Neural progenitor cell (in vitro differentiated cells): ENCODE measurements at regions not wholly inside any gene's neighbourhood (a gene's known extent, or its start where the extent isn't known, plus 50 kb on each side); places are given as distances from the start of the nearest gene placed in this dataset.

Experiments
- CTCF ChIP-seq: fragments of 200-600 bp; sonication (generic); IDR thresholded peaks from 2 replicates; pipeline ENCODE4 v1.5.1; 2017; ENCODE audit warnings: antibody characterized with exemption, mild to moderate bottlenecking
- EZH2 ChIP-seq: fragments of 200-600 bp; sonication (generic); IDR thresholded peaks from 2 replicates; pipeline ENCODE4 v1.6.1; 2017; ENCODE audit warnings: antibody characterized with exemption, mild to moderate bottlenecking, moderate library complexity
- EZH2phosphoT487 ChIP-seq: fragments of 200-600 bp; sonication (generic); IDR thresholded peaks from 2 replicates; pipeline ENCODE4 v1.6.1; 2017; ENCODE audit warnings: antibody characterized with exemption

GRCh38 chr2:67927501-67927900, 135.3 kb downstream of the C1D start:
- no peak for TF ChIP-seq CTCF
- no peak for TF ChIP-seq EZH2
- no peak for TF ChIP-seq EZH2phosphoT487
